T-cell (primary cell): ENCODE measurements at regions not wholly inside any gene's neighbourhood (a gene's known extent, or its start where the extent isn't known, plus 50 kb on each side); places are given as distances from the start of the nearest gene placed in this dataset.

Source experiments
- ATAC-seq, 4 experiments: fragments of 200-7000 bp in 3 of 4; fragments of 150-1000 bp in 1 of 4; cut with Tn5 transposase; replicated peaks in 1 of 4; 1 replicate in 3 of 4; 2 replicates in 1 of 4; pipeline ENCODE4 v1.10.0; 2021; ENCODE audit warnings: moderate library complexity in 3 of 4, mild to moderate bottlenecking in 2 of 4, moderate number of reproducible peaks in 1 of 4
- CTCF ChIA-PET, 2 donors: fragments of 300-600 bp; sonication (Branson Sonifier 250); formaldehyde crosslinking; loops; one replicate each; lab custom pipeline; 2022; ENCODE audit warnings: antibody characterized with exemption in 2 of 2; lab: Charles Lee
- POLR2A ChIA-PET, 2 donors: fragments of 300-600 bp; sonication (Branson Sonifier 250); formaldehyde crosslinking; loops; one replicate each; lab custom pipeline; 2022; ENCODE audit warnings: antibody characterized with exemption in 2 of 2; lab: Charles Lee
- DNase-seq, 35 experiments: peaks; one replicate each; pipeline versions ENCODE4 v3.0.0 to v3.0.0-alpha.2; 2013 to 2023
- H3K27ac ChIP-seq: one replicate; pipeline ENCODE4 v1.5.1; 2013; ENCODE audit warnings: low read length
- H3K27me3 ChIP-seq, 2 experiments: replicated peaks in 1 of 2; 1 replicate in 1 of 2; 2 replicates in 1 of 2; pipeline versions ENCODE4 v1.6.1 to v1.7.0; 2013; ENCODE audit warnings: low read length in 1 of 2, mixed read lengths in 1 of 2; ENCODE audit not compliant: control insufficient read depth in 2 of 2, insufficient read depth in 2 of 2; ENCODE audit errors: extremely low read depth in 1 of 2
- H3K36me3 ChIP-seq, 2 donors: 1 replicate in 1 of 2; 2 replicates in 1 of 2; pipeline versions ENCODE4 v1.6.1 to v1.7.0; 2013; ENCODE audit warnings: low read length in 1 of 2; ENCODE audit not compliant: control insufficient read depth in 2 of 2, insufficient read depth in 1 of 2; ENCODE audit errors: extremely low read depth in 1 of 2
- H3K4me1 ChIP-seq, 2 experiments: 1 replicate in 1 of 2; 2 replicates in 1 of 2; pipeline versions ENCODE4 v1.6.1 to v1.7.0; 2013; ENCODE audit warnings: low read length in 2 of 2, mixed read lengths in 1 of 2; ENCODE audit not compliant: insufficient read depth in 2 of 2, control insufficient read depth in 1 of 2; ENCODE audit errors: extremely low read depth in 1 of 2
- H3K4me3 ChIP-seq, 2 donors: 1 replicate in 1 of 2; 2 replicates in 1 of 2; pipeline versions ENCODE4 v1.5.1 to v1.7.0; 2013; ENCODE audit warnings: mild to moderate bottlenecking in 2 of 2, low read length in 1 of 2, moderate library complexity in 1 of 2; ENCODE audit not compliant: control insufficient read depth in 1 of 2; ENCODE audit errors: extremely low read depth in 1 of 2
- H3K9me3 ChIP-seq: 2 replicates; pipeline ENCODE4 v1.7.0; 2013
- H3K27ac Mint-ChIP-seq, 2 donors: one replicate each; pipeline ENCODE4 v1.8.0; 2020 to 2021; ENCODE audit warnings: mild to moderate bottlenecking in 2 of 2, mixed read lengths in 2 of 2
- H3K27me3 Mint-ChIP-seq, 2 donors: one replicate each; pipeline ENCODE4 v1.8.0; 2021 to 2022; ENCODE audit warnings: mixed read lengths in 2 of 2
- H3K36me3 Mint-ChIP-seq: one replicate; pipeline ENCODE4 v1.8.0; 2021; ENCODE audit warnings: mixed read lengths
- H3K4me1 Mint-ChIP-seq, 3 donors: one replicate each; pipeline ENCODE4 v1.8.0; 2020 to 2022; ENCODE audit warnings: mixed read lengths in 3 of 3, mild to moderate bottlenecking in 1 of 3
- H3K4me3 Mint-ChIP-seq, 3 donors: one replicate each; pipeline ENCODE4 v1.8.0; 2020 to 2022; ENCODE audit warnings: mild to moderate bottlenecking in 3 of 3, mixed read lengths in 3 of 3, moderate library complexity in 3 of 3
- H3K9me3 Mint-ChIP-seq, 3 donors: one replicate each; pipeline ENCODE4 v1.8.0; 2020 to 2022; ENCODE audit warnings: mixed read lengths in 3 of 3
- WGBS: methylation state at CpG from one replicate; pipeline ENCODE4 v1.1.5; 2013; ENCODE audit warnings: missing lambda C conversion rate; ENCODE audit not compliant: insufficient coverage; 5-methylcytosine and 5-hydroxymethylcytosine counted together

- ATAC-seq = no peak
- H3K4me3 Mint-ChIP-seq = no peak overlapping the region
- no peaks in the 10 kb centered on the region for H3K4me1 Mint-ChIP-seq
- no peaks in the 10 kb centered on the region for H3K9me3 Mint-ChIP-seq
- POLR2A ChIA-PET = no interaction called here
- Histone ChIP-seq H3K36me3 (no peaks in the 10 kb centered on the region), H3K9me3 (no peaks in the 10 kb centered on the region), H3K4me1 (no peaks in the 10 kb centered on the region), H3K4me3 (no peak overlapping the region), H3K27ac (no peak overlapping the region), H3K27me3 (no peaks in the 10 kb centered on the region)
- 97% methylated on average over 2 of the region's 4 CpGs for WGBS
- H3K27ac Mint-ChIP-seq = no peak overlapping the region
- no peaks in the 10 kb centered on the region for H3K27me3 Mint-ChIP-seq
- no peaks in the 10 kb centered on the region for H3K36me3 Mint-ChIP-seq
- DNase-seq = no peak
- CTCF ChIA-PET = no interaction called here
Observed at GRCh38 chr2:189254268-189254883, 74.8 kb upstream of the COL5A2 start.

GRCh38 chr2:189255711-189256110 is 76.2 kb upstream of the COL5A2 start:
- no peak overlapping the region for H3K4me3 ChIP-seq
- H3K27ac ChIP-seq = no peak overlapping the region
- Mint-ChIP-seq H3K9me3 (no peaks in the 10 kb centered on the region), H3K27ac (no peak overlapping the region), H3K36me3 (no peaks in the 10 kb centered on the region), H3K4me3 (no peak overlapping the region), H3K27me3 (no peaks in the 10 kb centered on the region), H3K4me1 (peaks cover 4 to 7% (median 6%) of the 10 kb centered on the region in 3 donors)
- CTCF ChIA-PET = no interaction called here
- H3K36me3 ChIP-seq = no peaks in the 10 kb centered on the region
- no peaks in the 10 kb centered on the region for H3K4me1 ChIP-seq
- POLR2A ChIA-PET = no interaction called here
- DNase-seq (no peak), ATAC-seq (no peak)
- no CpG with 5 or more reads among the region's 3 CpGs for WGBS
- H3K27me3 ChIP-seq = no peaks in the 10 kb centered on the region
- no peaks in the 10 kb centered on the region for H3K9me3 ChIP-seq

GRCh38 chr2:189258616-189259365 is 79.2 kb upstream of the COL5A2 start:
- CTCF ChIA-PET = no interaction called here
- no peaks in the 10 kb centered on the region for H3K9me3 Mint-ChIP-seq

GRCh38 chr2:189260361-189260814 is 80.8 kb upstream of the COL5A2 start:
- Histone ChIP-seq H3K9me3 (no peaks in the 10 kb centered on the region), H3K36me3 (no peaks in the 10 kb centered on the region), H3K27me3 (no peaks in the 10 kb centered on the region), H3K4me1 (peaks cover 2 to 4% of the 10 kb centered on the region in 2 experiments), H3K27ac (no peak overlapping the region), H3K4me3 (no peak overlapping the region)
- no peak for DNase-seq
- Mint-ChIP-seq H3K27ac (peak overlapping the region in 1 of 2 donors; percentile 17), H3K36me3 (no peaks in the 10 kb centered on the region), H3K4me1 (peaks cover 16 to 18% (median 17%) of the 10 kb centered on the region in 3 donors), H3K27me3 (no peaks in the 10 kb centered on the region), H3K9me3 (peaks cover 0 to 1% (median 1%) of the 10 kb centered on the region in 3 donors), H3K4me3 (no peak overlapping the region)
- POLR2A ChIA-PET = no interaction called here
- ATAC-seq = no peak
- no CpG with 5 or more reads among the region's 3 CpGs for WGBS
- CTCF ChIA-PET = no interaction called here

More at GRCh38 chr2:189258616-189259365, 79.2 kb upstream of the COL5A2 start:
- H3K27me3 ChIP-seq = no peaks in the 10 kb centered on the region
- peaks cover 16 to 18% (median 17%) of the 10 kb centered on the region in 3 donors for H3K4me1 Mint-ChIP-seq
- H3K4me3 ChIP-seq = no peak overlapping the region
- H3K4me1 ChIP-seq = peaks cover 2 to 4% of the 10 kb centered on the region in 2 experiments
- H3K27ac ChIP-seq = no peak overlapping the region
- POLR2A ChIA-PET = no interaction called here
- DNase-seq = no peak
- H3K9me3 ChIP-seq = no peaks in the 10 kb centered on the region
- no peak overlapping the region for H3K4me3 Mint-ChIP-seq
- 100% methylated on average over 3 of the region's 6 CpGs for WGBS
- no peak overlapping the region for H3K27ac Mint-ChIP-seq
- ATAC-seq = no peak
- H3K36me3 Mint-ChIP-seq = no peaks in the 10 kb centered on the region
- no peaks in the 10 kb centered on the region for H3K36me3 ChIP-seq
- no peaks in the 10 kb centered on the region for H3K27me3 Mint-ChIP-seq

GRCh38 chr2:189261431-189261841 is 81.9 kb upstream of the COL5A2 start:
- ChIA-PET CTCF (interaction anchor here in 1 of 2 donors (0.5 to 0.6 kb wide), 2 partner anchors 13 to 47 kb away, joined by 3 read pairs; no protein-coding TSS in a partner anchor), POLR2A (interaction anchor here in 1 of 2 donors (0.7 kb wide), 1 partner anchor 1617 kb away, joined by 3 read pairs; no protein-coding TSS in a partner anchor)
- Histone ChIP-seq H3K4me1 (peaks cover 2 to 4% of the 10 kb centered on the region in 2 experiments), H3K27ac (peak overlapping the region; percentile 15), H3K4me3 (no peak overlapping the region), H3K9me3 (no peaks in the 10 kb centered on the region), H3K27me3 (no peaks in the 10 kb centered on the region), H3K36me3 (no peaks in the 10 kb centered on the region)
- H3K4me1 Mint-ChIP-seq = peaks cover 16 to 18% (median 17%) of the 10 kb centered on the region in 3 donors
- H3K9me3 Mint-ChIP-seq = peaks cover 0 to 4% (median 3%) of the 10 kb centered on the region in 3 donors
- H3K36me3 Mint-ChIP-seq = no peaks in the 10 kb centered on the region
- peak in 3 of 4 experiments; percentile 33 to 52 (median 42) for ATAC-seq
- no peak overlapping the region for H3K4me3 Mint-ChIP-seq
- H3K27me3 Mint-ChIP-seq = no peaks in the 10 kb centered on the region
- no peak overlapping the region for H3K27ac Mint-ChIP-seq
- no CpG with 5 or more reads among the region's 2 CpGs for WGBS
- peak in 2 of 35 experiments; percentile 2 to 19 for DNase-seq

- ChIA-PET POLR2A (no interaction called here), CTCF (no interaction called here)
- Histone ChIP-seq H3K4me1 (peaks cover 2 to 4% of the 10 kb centered on the region in 2 experiments), H3K27me3 (no peaks in the 10 kb centered on the region), H3K36me3 (no peaks in the 10 kb centered on the region), H3K27ac (no peak overlapping the region), H3K4me3 (no peak overlapping the region), H3K9me3 (no peaks in the 10 kb centered on the region)
- no CpG with 5 or more reads among the region's 1 CpG for WGBS
- Mint-ChIP-seq H3K9me3 (peaks cover 0 to 4% (median 3%) of the 10 kb centered on the region in 3 donors), H3K36me3 (no peaks in the 10 kb centered on the region), H3K4me3 (no peak overlapping the region), H3K27me3 (no peaks in the 10 kb centered on the region), H3K4me1 (peaks cover 16 to 18% (median 17%) of the 10 kb centered on the region in 3 donors), H3K27ac (no peak overlapping the region)
- no peak for DNase-seq
- no peak for ATAC-seq
Observed at GRCh38 chr2:189261916-189262315, 82.4 kb upstream of the COL5A2 start.
